HG03108 (cell line): ENCODE measurements at regions not wholly inside any gene's neighbourhood (a gene's known extent, or its start where the extent isn't known, plus 50 kb on each side); places are given as distances from the start of the nearest gene placed in this dataset.

Experiments used
- ATAC-seq: cut with Tn5 transposase; IDR thresholded peaks from one replicate; pipeline ENCODE4 v1.9.1; 2021; ENCODE audit warnings: moderate library complexity; ENCODE audit not compliant: unreplicated experiment

GRCh38 chr14:86601813-86602212 lies 1071.9 kb downstream of the FLRT2 start:
- ATAC-seq, result no peak

- no peak for ATAC-seq
These were observed 1067.3 kb downstream of the FLRT2 start for GRCh38 chr14:86597279-86597678.

GRCh38 chr14:86596024-86596423 lies 1066.1 kb downstream of the FLRT2 start:
- no peak for ATAC-seq

- no peak for ATAC-seq
These were observed 1045.2 kb downstream of the FLRT2 start for GRCh38 chr14:86575141-86575540.

- ATAC-seq, result no peak
These were observed 1044.8 kb downstream of the FLRT2 start for GRCh38 chr14:86574778-86575129.

GRCh38 chr14:86574051-86574777 lies 1044.3 kb downstream of the FLRT2 start:
- ATAC-seq, result no peak

GRCh38 chr14:86570371-86570770 lies 1040.4 kb downstream of the FLRT2 start:
- ATAC-seq, result no peak

GRCh38 chr14:86543521-86543920 lies 1013.6 kb downstream of the FLRT2 start:
- no peak for ATAC-seq

- no peak for ATAC-seq
These were observed 1012.0 kb downstream of the FLRT2 start for GRCh38 chr14:86541972-86542371.

GRCh38 chr14:86540636-86541247 lies 1010.8 kb downstream of the FLRT2 start:
- ATAC-seq, result no peak

- ATAC-seq, result no peak
These were observed 1009.6 kb downstream of the FLRT2 start for GRCh38 chr14:86539361-86540070.

- ATAC-seq, result no peak
These were observed 1003.9 kb downstream of the FLRT2 start for GRCh38 chr14:86533834-86534233.

- no peak for ATAC-seq
These were observed 1002.3 kb downstream of the FLRT2 start for GRCh38 chr14:86532219-86532618.

- no peak for ATAC-seq
These were observed 1000.5 kb downstream of the FLRT2 start for GRCh38 chr14:86530457-86530856.

GRCh38 chr14:86527312-86527711 lies 997.4 kb downstream of the FLRT2 start:
- no peak for ATAC-seq

- ATAC-seq, result no peak
These were observed 995.7 kb downstream of the FLRT2 start for GRCh38 chr14:86525673-86526072.

- ATAC-seq, result no peak
These were observed 991.9 kb downstream of the FLRT2 start for GRCh38 chr14:86521843-86522242.

GRCh38 chr14:86521031-86521730 lies 991.2 kb downstream of the FLRT2 start:
- no peak for ATAC-seq

GRCh38 chr14:86518298-86518697 lies 988.4 kb downstream of the FLRT2 start:
- ATAC-seq, result no peak

- no peak for ATAC-seq
These were observed 985.3 kb downstream of the FLRT2 start for GRCh38 chr14:86515195-86515594.

- ATAC-seq, result no peak
These were observed 983.6 kb downstream of the FLRT2 start for GRCh38 chr14:86513564-86513963.

GRCh38 chr14:86513056-86513455 lies 983.1 kb downstream of the FLRT2 start:
- ATAC-seq, result no peak
